GM12864 (cell line): ENCODE measurements at regions not wholly inside any gene's neighbourhood (a gene's known extent, or its start where the extent isn't known, plus 50 kb on each side); places are given as distances from the start of the nearest gene placed in this dataset.

Experiments used
- DNase-seq: peaks from one replicate; pipeline ENCODE4 v3.0.0-alpha.2; 2011; ENCODE audit warnings: low read depth
- H3K4me3 ChIP-seq: 2 replicates; pipeline ENCODE4 v1.5.1; 2011; ENCODE audit warnings: mild to moderate bottlenecking, low read depth, low read length, control low read depth
- TF ChIP-seq, protein P1 (sequence below): IDR thresholded peaks from 2 replicates; pipeline ENCODE4 v1.5.1; 2011; ENCODE audit warnings: low read depth, mild to moderate bottlenecking, moderate library complexity, low read length, control low read depth, inconsistent platforms; ENCODE audit errors: missing control alignments

DNA sequence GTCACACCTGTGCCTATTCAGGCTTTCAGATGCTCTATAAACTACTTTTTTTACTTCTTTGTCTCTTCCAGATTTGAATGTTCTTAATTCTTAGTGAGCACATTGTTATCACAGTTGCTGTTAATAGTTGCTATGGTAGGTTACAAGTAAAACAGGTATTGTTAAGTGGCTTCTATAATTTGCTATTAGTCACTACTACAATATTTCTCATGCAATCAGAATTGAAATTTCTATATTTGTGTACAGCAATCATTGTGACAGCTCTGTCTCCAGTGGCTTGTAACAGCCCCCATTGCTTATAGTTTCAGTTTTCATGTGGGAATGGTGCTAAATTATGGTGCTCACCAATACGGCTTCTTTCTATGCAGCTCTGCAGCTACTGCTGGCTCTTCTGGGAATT is 318.4 kb upstream of the GOLIM4 start:
- no peak overlapping the region for H3K4me3 ChIP-seq
- no peak for DNase-seq
- TF ChIP-seq, protein P1, sequence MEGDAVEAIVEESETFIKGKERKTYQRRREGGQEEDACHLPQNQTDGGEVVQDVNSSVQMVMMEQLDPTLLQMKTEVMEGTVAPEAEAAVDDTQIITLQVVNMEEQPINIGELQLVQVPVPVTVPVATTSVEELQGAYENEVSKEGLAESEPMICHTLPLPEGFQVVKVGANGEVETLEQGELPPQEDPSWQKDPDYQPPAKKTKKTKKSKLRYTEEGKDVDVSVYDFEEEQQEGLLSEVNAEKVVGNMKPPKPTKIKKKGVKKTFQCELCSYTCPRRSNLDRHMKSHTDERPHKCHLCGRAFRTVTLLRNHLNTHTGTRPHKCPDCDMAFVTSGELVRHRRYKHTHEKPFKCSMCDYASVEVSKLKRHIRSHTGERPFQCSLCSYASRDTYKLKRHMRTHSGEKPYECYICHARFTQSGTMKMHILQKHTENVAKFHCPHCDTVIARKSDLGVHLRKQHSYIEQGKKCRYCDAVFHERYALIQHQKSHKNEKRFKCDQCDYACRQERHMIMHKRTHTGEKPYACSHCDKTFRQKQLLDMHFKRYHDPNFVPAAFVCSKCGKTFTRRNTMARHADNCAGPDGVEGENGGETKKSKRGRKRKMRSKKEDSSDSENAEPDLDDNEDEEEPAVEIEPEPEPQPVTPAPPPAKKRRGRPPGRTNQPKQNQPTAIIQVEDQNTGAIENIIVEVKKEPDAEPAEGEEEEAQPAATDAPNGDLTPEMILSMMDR = no peak

DNA sequence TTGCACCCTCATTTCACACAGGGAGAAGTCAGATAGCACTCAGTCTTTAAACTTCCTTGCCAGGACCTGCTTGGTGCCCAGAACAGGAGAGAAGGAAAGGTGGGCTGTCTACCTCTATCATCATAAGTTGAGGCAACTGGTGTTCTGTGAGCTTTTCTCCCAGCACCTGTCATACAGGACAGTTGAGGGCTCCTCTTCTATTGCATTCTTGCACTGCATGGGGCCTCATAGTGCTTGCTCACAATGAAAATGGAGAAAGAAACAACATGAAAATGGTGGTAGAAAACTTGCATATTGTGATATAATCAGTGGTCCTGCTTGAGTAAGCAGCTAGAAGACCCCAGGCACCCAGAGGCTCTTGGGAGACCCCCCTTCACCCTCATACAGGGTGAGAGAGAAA is 311.7 kb upstream of the GOLIM4 start:
- H3K4me3 ChIP-seq = no peak overlapping the region
- TF ChIP-seq, protein P1 = no peak
- DNase-seq = no peak

DNA sequence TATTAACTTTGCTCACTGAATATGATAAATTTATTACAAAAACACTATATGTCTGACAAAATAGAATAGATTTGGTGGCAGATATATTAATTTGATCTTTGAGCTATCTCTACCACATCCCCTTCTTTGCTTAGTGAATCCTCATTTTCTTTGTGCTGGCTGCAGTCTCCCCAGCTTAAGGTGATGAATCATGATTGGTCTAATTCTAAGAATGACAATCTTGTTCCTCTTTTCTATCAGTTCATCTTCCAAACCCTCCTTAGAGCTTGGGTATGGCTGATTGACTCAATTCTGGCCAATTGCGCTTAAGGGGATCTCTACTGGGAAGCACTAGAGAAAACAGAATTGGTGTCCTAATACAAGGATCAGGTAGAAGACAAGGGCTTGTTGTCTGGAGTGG is 309.6 kb upstream of the GOLIM4 start:
- DNase-seq = no peak
- TF ChIP-seq, protein P1 = no peak
- H3K4me3 ChIP-seq = no peak overlapping the region

DNA sequence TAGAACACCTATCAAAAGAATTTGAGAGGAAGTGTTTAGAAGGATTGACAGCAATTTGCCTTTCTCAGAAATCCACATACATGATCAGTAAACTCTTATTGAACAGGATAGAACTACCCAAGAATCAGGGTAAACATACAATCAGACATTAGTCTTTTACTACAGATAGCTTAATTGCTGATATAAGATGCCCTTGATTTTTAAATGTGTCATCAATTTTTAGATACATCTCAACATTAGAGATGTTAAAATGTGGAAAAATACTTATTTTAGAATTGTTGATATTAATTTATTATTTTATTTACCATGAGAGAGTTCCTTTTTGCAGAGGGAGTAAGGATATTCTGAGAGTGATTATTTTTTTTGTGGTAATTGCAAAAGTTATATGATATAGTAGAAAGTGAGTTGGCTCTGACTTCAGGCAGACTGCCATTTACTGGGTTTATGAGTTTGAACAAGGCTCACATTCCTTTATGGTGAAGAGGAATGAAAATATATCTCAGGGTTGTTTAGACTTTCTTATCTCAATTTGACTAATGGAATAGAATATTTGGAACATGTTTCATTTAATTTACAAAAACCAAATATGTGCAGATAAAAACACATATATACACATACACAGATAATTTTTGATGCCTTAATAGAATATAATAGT is 302.8 kb upstream of the GOLIM4 start:
- H3K4me3 ChIP-seq = no peak overlapping the region
- TF ChIP-seq, protein P1 = no peak
- DNase-seq = no peak

DNA sequence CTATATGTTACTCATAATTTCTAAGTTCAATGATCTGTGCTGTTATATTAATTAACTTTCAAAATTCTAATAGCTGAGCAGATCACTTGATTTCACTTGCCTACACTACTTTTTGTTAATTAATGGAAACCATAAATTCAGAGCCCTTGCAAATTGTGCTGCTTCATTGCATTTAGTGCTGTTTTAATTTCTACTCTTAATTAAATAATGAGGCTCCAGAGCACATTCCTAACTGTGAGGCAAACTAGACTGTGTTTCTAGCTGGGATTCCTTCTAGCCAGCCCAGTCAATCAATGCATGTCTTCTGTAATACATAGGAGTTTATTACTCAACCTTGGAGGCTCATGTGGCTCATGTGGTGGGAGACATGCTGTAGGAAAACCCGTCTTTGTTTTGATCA is 301.1 kb upstream of the GOLIM4 start:
- no peak for DNase-seq
- TF ChIP-seq, protein P1 = no peak

DNA sequence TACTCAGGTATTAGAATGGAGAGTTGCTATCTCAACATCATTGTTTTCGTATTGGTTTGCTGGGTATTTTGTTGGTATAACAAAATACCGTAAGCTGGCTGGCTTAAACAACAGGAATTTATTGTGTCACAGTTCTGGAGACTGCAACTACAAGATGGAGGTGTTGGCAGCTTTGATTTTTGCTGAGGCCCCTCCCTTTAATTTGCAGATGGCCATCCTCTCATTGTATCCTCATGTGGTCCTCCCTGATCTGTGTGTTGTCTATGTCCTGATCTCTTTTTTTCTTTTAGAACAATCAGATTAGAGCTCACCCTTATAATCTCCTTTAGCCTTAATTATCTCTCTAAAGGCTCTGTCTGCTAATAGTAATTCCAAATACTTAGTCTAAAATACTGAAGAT is 299.8 kb upstream of the GOLIM4 start:
- no peak for DNase-seq

More for the DNA sequence above, 301.1 kb upstream of the GOLIM4 start:
- no peak overlapping the region for H3K4me3 ChIP-seq

More for the DNA sequence above, 299.8 kb upstream of the GOLIM4 start:
- TF ChIP-seq, protein P1 = no peak
- H3K4me3 ChIP-seq = no peak overlapping the region
